ENCODE measurements at regions not wholly inside any gene's neighbourhood (a gene's known extent, or its start where the extent isn't known, plus 50 kb on each side); places are given as distances from the start of the nearest gene placed in this dataset.

DNA sequence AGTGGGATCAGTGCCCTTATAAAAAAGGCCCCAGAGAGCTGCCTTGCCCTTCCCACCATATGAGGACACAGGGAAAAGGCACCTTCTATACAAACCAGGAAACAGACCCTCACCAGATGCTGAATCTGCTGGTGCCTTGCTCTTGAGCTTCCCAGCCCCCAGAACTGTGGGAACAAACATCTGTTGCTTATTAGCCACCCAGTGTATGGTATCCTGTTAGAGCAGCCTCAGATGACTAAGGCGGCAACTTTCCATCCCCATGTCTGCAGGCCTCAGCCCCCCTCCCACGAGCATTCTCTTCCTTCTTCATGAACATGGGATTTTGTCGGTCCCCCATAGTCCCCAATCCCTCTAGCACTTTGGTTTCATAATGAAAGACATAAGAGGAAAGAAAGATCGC lies 202.5 kb upstream of the GAS1 start:
- Mint-ChIP-seq H3K4me1 (peaks cover 31% of the 10 kb centered on the region), H3K27ac (peak overlapping the region; percentile 97 to 100 (median 99)), H3K27me3 (ENCODE audit: low read depth) (peaks cover 4% of the 10 kb centered on the region), H3K9me3 (peaks cover 20% of the 10 kb centered on the region), H3K36me3 (ENCODE audit: low read depth) (peaks cover 9% of the 10 kb centered on the region), H3K4me3 (peak overlapping the region; percentile 22 to 52 (median 33))
- TF ChIP-seq, protein P1, sequence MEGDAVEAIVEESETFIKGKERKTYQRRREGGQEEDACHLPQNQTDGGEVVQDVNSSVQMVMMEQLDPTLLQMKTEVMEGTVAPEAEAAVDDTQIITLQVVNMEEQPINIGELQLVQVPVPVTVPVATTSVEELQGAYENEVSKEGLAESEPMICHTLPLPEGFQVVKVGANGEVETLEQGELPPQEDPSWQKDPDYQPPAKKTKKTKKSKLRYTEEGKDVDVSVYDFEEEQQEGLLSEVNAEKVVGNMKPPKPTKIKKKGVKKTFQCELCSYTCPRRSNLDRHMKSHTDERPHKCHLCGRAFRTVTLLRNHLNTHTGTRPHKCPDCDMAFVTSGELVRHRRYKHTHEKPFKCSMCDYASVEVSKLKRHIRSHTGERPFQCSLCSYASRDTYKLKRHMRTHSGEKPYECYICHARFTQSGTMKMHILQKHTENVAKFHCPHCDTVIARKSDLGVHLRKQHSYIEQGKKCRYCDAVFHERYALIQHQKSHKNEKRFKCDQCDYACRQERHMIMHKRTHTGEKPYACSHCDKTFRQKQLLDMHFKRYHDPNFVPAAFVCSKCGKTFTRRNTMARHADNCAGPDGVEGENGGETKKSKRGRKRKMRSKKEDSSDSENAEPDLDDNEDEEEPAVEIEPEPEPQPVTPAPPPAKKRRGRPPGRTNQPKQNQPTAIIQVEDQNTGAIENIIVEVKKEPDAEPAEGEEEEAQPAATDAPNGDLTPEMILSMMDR (IDR thresholded peaks at IDR 0.05; ENCODE audit: unreplicated experiment in 3 of 3), result no peak

DNA sequence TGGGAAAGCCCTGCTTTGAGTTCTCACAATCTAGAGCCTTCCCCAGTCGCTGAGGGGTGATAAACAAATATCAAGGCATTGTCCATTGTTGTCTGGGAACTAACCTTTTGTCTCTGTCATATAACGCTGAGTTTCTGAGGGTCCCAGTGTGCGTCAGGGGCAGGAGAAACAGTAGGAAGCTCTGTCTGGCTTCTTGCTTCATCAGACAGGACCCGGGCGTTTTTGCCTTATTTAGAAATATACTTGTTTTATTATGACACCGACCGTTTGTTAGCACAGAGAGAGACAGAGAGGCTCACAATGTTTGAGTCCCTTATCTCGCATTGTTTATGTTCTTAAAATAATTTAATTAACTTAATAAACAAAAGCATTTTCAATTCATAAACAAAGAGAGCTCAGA lies 204.9 kb upstream of the GAS1 start:
- H3K4me3 Mint-ChIP-seq, result peak overlapping the region in 1 of 3 experiments; percentile 19
- peak overlapping the region; percentile 37 to 100 (median 97) for H3K27ac Mint-ChIP-seq
- peaks cover 37% of the 10 kb centered on the region for H3K4me1 Mint-ChIP-seq
- H3K36me3 Mint-ChIP-seq (ENCODE audit: low read depth), result peaks cover 4% of the 10 kb centered on the region
- no peaks in the 10 kb centered on the region for H3K27me3 Mint-ChIP-seq (ENCODE audit: low read depth)
- peaks cover 18% of the 10 kb centered on the region for H3K9me3 Mint-ChIP-seq
- TF ChIP-seq, protein P1 (IDR thresholded peaks at IDR 0.05; ENCODE audit: unreplicated experiment in 3 of 3), result no peak

DNA sequence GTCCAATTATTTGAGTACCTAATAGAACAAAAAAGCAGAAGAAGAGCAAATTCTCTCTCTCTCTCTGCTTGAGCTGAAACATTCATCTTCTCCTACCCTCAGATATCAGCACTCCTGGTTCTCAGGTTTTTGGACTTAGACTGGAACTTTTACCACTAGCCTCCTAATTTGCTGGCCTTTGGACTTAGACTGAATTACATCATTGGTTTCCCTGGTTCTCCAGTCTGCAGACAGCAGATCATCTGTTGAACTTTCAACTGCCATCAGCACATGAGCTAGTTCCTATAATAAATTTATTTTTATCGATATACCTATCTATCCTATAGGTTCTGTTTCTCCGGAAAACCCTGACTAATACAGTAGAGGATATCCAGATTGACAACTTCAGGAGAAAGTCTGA lies 208.9 kb upstream of the GAS1 start:
- H3K4me1 Mint-ChIP-seq, result peaks cover 57% of the 10 kb centered on the region
- peaks cover 4% of the 10 kb centered on the region for H3K36me3 Mint-ChIP-seq (ENCODE audit: low read depth)
- TF ChIP-seq, protein P1 (IDR thresholded peaks at IDR 0.05; ENCODE audit: unreplicated experiment in 3 of 3), result no peak
- H3K27ac Mint-ChIP-seq, result peak overlapping the region in 1 of 3 experiments; percentile 96
- H3K27me3 Mint-ChIP-seq (ENCODE audit: low read depth), result peaks cover 3% of the 10 kb centered on the region
- H3K4me3 Mint-ChIP-seq, result no peak overlapping the region
- H3K9me3 Mint-ChIP-seq, result peaks cover 16% of the 10 kb centered on the region

DNA sequence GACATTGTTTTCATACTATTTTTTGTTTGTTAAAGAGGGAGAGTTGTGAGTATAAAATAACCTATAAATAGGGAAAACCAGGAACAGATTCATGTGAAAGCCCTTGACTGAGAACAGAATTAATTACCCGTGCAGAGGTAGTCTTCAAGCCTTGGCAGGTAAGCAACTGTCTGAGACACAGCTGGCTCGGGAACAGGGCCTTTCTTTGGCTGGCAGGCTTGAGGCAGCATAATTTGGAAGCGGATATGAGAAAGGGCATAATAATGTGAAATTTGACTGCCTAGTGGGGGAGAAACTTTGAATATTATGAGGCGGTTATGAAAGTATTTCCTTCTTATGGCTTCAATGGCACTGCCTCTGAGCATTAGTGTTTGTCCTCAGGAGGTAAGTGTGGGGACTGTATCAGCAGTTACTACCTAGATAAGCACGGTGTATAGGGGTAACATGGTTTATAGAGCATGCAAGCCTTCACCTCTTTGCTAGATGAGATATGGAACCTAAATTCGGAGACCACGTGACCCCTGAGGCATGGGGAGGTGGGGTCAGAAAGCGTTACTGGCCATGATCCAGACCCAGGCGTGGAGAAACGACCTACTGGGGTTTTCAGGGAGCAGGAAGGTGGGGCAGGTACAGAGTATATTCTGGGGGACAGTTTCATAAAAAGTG lies 210.2 kb upstream of the GAS1 start:
- H3K9me3 Mint-ChIP-seq, result peaks cover 16% of the 10 kb centered on the region

DNA sequence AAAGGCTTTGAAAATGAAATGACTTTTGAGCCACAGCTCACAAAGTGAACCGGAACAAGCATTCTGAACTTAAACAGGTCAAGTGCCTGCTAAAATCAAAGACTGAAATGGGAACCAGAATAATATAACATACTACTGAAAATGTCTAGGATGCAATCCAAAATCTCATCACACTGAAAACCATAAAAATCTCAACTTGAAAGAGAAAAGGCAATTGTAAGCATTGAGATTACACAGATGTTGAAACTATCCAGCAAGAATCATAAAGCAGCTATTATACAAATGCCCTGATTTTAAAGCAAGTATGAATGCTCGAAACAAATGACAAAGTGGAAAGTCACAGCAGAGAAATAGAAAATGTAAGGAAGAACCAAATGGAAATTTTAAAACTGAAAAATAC lies 211.5 kb upstream of the GAS1 start:
- peaks cover 16% of the 10 kb centered on the region for H3K9me3 Mint-ChIP-seq

More for the DNA sequence above, 210.2 kb upstream of the GAS1 start:
- Mint-ChIP-seq H3K4me3 (no peak overlapping the region), H3K4me1 (peaks cover 56% of the 10 kb centered on the region), H3K36me3 (ENCODE audit: low read depth) (peaks cover 4% of the 10 kb centered on the region), H3K27me3 (ENCODE audit: low read depth) (peaks cover 3% of the 10 kb centered on the region), H3K27ac (peak overlapping the region; percentile 49 to 96 (median 73))
- TF ChIP-seq, protein P1 (IDR thresholded peaks at IDR 0.05; ENCODE audit: unreplicated experiment in 3 of 3), result no peak

More for the DNA sequence above, 211.5 kb upstream of the GAS1 start:
- TF ChIP-seq, protein P1 (IDR thresholded peaks at IDR 0.05; ENCODE audit: unreplicated experiment in 3 of 3), result no peak
- peaks cover 4% of the 10 kb centered on the region for H3K36me3 Mint-ChIP-seq (ENCODE audit: low read depth)
- peaks cover 3% of the 10 kb centered on the region for H3K27me3 Mint-ChIP-seq (ENCODE audit: low read depth)
- H3K4me3 Mint-ChIP-seq, result peak overlapping the region in 1 of 3 experiments; percentile 4
- peak overlapping the region; percentile 89 to 96 (median 94) for H3K27ac Mint-ChIP-seq
- peaks cover 57% of the 10 kb centered on the region for H3K4me1 Mint-ChIP-seq
